ENCODE measurements at regions not wholly inside any gene's neighbourhood (a gene's known extent, or its start where the extent isn't known, plus 50 kb on each side); places are given as distances from the start of the nearest gene placed in this dataset.

GRCh38 chrX:39667191-39667590, 430.6 kb downstream of the BCOR start:
- no peak for DNase-seq (ENCODE audit: low read depth in 2 of 2)

DNA sequence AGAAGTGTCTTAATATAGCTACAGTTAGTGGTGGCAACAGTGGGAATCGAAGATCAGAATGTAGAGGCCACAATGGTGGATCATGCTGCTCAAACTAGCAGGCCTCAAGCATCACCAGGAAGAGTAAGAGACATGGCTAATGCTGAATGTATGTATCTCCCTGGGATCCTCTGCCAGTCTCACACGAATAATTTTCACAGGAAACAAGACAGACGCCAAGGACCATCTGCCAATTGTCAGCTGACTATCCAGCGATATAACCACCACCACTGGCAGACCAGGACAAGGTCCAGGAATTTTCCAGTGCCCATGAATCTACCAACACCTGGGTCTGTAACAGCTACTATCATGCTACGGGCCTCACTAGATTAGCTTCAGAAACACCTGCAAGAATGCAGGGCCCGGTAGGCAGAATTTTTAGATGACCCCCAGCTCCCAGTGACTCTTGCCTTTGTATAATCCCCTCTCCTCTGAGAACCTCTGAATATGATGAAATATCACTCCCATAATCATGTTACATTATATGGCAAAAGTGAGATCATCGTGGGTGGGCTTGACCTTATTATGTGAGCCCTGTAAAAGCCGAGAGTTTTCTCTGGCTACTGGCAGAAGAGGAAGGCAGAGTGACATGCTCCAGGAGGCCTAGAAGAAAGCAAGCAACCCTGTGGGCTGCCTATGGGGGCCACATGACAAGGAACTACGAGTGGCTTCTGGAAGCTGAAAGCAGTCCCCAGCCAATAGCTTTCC, 429.8 kb downstream of the BCOR start:
- no peak for DNase-seq (ENCODE audit: low read depth in 2 of 2)

DNA sequence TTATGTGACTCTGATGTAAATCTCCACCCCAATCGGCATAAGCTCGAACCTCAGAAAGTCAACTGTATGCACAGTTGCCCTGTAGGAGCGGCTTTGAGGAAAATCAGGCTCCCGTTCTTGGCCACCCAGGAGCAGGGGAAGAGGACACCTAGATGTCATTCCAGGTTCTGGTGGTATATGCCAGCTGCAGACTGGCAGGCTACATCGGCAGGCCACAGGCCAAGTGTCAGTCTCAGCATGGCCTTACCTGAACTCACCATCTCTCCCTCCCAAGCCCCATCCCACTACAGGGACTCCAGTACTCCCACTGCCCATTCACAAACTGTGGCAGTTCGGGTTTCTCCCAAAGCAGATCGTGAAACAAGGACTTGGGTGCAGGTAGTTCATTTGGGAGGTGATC, 428.1 kb downstream of the BCOR start:
- DNase-seq (ENCODE audit: low read depth in 2 of 2): no peak

DNA sequence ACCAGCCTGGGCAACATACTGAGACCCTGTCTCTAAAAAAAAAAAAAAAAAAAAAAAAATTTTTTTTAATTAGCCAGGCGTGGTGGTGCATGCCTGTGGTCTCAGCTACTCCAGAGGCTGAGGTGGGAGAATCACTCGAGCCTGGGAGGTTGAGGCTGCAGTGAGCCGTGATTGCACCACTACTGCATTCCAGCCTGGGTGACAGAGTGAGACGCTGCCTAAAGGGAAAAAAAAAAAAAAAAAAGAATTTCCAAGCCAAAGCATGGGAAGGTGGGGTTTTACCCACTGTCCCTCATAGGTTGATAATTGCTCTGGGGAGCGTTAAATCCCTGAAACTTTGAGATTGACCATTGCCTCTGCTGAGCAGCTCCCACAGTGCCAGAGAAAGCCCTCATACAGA, 427.5 kb downstream of the BCOR start:
- DNase-seq (ENCODE audit: low read depth in 2 of 2): no peak

- no peak for DNase-seq (ENCODE audit: low read depth in 2 of 2)
These were observed 425.4 kb downstream of the BCOR start for GRCh38 chrX:39672405-39672804.

- DNase-seq (ENCODE audit: low read depth in 2 of 2): no peak
These were observed 423.1 kb downstream of the BCOR start for GRCh38 chrX:39674490-39675161.

- DNase-seq (ENCODE audit: low read depth in 2 of 2): no peak
These were observed 422.6 kb downstream of the BCOR start for GRCh38 chrX:39675162-39675553.

DNA sequence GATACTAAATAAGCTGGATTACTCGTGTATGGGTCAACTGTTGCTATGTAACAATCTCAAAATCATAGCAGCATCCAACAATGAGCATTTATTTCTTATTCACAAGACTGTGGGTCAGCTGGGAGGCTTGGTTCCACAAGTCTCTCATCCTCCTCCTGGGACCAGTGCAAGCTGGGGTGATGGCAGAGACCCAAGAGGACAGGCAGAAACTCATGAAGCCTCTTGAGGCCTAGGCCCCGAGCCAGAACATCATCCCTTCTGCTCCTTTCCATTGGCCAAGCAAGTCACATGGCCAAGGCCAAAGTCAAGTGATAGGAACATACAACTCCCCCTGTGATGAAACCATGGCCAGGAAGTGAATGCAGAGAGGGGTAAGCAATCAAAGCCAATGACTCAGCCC, 422.1 kb downstream of the BCOR start:
- DNase-seq (ENCODE audit: low read depth in 2 of 2): no peak

DNA sequence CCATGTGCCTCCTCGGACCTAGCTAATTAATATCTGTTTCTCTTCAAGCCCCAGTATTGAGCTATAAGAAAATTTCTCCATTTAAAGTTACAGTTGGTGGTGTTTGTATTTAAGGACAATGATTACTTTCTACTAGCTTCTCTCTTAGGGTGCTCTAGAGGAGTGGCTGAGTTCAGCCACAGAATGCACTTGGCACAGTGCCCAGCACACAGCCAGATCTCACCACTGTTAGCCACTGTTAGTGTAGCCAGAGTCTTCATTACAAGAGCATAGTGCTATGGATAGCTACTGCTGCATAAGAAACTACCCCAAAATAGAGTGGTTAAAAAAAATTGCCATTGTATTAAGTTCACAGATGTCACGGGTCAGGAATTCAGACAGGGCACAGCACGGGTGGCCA, 421.3 kb downstream of the BCOR start:
- no peak for DNase-seq (ENCODE audit: low read depth in 2 of 2)

GRCh38 chrX:39677585-39677977, 420.2 kb downstream of the BCOR start:
- DNase-seq (ENCODE audit: low read depth in 2 of 2): no peak

- no peak for DNase-seq (ENCODE audit: low read depth in 2 of 2)
These were observed 419.6 kb downstream of the BCOR start for GRCh38 chrX:39677978-39678791.

DNA sequence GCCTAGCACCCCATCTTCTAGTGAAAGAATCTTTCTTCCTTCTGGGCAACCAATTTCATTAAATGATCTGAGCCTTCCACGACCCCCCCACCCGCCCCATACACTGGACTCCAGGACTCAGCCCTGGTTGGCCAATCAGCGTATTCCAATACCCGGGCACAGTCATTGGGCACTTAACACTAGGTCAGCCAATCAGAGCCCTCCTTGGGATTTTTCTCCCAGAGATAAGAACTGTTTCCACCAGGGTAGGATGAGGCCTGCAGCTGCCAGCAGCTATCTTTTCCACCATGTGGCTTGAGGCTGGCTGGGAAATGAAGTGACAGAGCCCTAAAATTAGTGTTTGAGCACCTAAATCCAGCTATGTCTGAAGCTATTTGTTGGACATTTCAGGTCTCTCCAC, 418.8 kb downstream of the BCOR start:
- DNase-seq (ENCODE audit: low read depth in 2 of 2): no peak

DNA sequence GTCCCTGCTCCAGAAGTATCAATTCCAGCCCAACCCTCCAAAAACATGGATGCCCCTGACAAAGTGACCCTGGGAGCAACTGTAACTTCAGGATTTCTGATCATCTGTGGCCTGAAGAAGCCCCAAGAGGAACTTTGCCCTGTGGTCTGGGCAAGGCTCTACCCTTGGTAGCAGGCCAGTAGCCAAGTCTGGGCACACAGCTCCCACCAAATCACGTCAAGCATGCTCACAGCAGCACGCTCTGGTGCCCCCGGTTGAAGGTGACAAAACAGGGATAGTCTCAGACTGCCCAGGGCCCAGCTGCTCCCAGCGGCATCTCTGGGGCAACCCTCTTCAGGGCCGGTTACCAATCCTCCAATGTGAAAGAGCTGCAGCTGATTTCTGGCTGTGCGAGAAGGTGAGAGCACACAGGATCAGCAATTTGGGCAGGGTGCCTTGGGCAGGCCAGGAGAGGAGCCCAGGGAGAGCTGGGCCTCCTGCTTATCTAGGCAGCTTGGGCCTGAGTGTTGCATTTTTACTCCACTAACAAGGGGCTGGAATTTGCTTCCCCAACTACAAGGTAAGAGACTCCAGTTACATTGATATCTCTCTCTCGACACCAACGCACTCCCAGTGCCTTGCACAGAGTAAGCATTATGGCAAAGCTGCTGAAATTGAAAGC, 418.1 kb downstream of the BCOR start:
- DNase-seq (ENCODE audit: low read depth in 2 of 2): no peak

DNA sequence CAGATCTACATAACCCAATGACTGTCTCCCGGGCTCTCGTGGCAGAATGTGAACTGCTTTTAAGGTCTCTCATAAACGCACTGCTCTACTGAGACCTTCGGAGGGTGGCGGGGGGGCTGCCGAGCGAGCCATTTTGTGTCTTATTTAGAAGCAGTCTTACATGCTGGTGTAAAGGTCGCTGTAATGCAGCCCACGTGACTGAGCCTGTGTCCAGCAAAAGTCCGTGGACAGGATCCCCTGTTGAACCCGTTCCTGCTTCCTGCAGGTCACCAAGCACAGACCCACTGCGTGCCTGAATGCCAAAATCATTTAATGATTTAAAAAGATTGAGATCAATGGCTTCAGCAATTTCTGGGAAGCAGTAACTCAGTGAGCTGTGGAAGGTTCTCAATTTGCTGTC, 415.9 kb downstream of the BCOR start:
- no peak for DNase-seq (ENCODE audit: low read depth in 2 of 2)

DNA sequence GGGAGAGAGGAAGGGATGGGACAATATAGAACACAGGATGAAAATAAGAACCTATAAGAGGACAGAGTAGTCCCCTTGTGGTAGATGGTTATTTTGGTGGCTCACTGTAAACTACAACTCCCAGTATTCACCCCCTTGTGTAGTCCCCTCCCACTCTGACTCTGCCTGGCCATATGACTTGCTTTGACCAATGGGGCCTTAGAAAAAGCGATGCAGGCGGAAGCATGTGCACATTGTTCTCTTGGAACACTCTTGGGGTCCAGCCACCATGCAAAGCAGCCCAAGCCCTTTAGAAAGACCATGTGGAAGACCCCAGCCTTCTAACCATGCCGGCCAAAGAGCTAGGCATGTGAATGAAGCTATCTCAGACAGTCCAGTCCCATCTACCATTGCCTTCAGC, 415.0 kb downstream of the BCOR start:
- DNase-seq (ENCODE audit: low read depth in 2 of 2): no peak

- DNase-seq (ENCODE audit: low read depth in 2 of 2): no peak
These were observed 409.6 kb downstream of the BCOR start for GRCh38 chrX:39688219-39688575.

DNA sequence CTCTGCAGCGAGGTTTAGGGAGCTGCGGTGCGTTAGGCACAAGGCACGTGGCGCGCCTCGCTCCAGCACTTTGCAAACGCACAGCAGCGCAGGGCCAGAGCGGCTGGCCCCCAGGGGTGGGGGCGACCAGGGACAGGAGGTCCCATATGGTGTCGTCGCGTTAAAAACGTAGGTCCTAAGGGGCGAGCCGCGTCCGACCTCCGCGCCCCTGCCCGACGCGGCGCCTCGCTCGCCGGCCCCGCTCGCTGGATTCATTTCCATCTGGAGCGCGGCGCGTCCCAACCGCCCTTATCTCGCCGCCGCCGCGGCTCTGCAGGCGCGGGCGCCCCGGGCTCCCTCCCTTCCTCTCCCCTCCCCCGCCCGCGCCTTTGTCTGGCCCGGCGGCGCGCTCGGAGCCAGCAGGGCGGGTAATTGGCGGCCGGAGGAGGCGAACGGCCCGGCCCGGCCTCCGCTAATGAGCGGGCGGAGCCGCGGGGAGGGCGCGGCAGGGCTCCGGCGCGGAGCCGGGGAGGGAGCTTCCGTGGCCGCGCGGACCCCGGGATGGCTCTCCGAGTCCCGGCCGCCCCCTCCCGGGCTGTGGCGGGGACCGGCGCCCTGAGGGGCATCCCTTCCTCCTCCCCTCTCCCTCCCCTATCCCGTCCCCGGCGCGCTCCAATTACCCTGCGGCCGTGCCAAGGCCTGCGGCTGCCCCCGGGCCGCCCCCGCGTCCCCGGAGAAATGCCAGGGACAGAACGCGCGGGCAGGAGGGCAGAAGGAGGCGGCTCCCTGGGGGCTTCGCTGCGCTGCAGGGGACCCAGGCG, 409.0 kb downstream of the BCOR start:
- DNase-seq (ENCODE audit: low read depth in 2 of 2): peak in 1 of 2 experiments; percentile 12

- DNase-seq (ENCODE audit: low read depth in 2 of 2): no peak
These were observed 408.2 kb downstream of the BCOR start for GRCh38 chrX:39689376-39690104.

- no peak for DNase-seq (ENCODE audit: low read depth in 2 of 2)
These were observed 407.0 kb downstream of the BCOR start for GRCh38 chrX:39690541-39691415.

GRCh38 chrX:39691724-39692123, 406.0 kb downstream of the BCOR start:
- DNase-seq (ENCODE audit: low read depth in 2 of 2): no peak
